HG03097 (cell line): ENCODE measurements at regions not wholly inside any gene's neighbourhood (a gene's known extent, or its start where the extent isn't known, plus 50 kb on each side); places are given as distances from the start of the nearest gene placed in this dataset.
"Not testable (repeated sequence)": the region's sequence is repeated elsewhere in the genome, so short reads cannot be mapped to it uniquely, and the experiment has no call there.

Source experiments
- ATAC-seq: cut with Tn5 transposase; IDR thresholded peaks from one replicate; pipeline ENCODE4 v1.9.1; 2021; ENCODE audit not compliant: unreplicated experiment, low FRiP score

DNA sequence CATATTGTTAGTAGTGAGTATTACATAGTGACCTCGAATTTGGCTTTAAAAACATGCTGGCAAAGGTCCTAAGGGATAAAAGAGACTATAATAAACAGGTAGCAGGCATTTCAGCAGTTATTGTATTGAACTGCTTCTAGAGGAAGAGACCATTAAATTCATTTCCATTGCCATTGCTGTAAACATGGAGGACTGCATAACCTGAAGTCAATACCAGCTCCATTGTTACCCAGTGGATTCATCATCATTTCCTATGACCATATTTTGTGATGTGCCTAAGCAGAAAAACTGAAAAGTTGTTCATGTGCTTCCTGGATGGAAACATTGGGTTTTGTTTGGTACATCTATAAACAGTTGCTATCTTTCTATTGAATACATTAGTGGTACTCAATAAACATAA is 482.5 kb upstream of the UBE2E2 start:
- ATAC-seq = no peak

DNA sequence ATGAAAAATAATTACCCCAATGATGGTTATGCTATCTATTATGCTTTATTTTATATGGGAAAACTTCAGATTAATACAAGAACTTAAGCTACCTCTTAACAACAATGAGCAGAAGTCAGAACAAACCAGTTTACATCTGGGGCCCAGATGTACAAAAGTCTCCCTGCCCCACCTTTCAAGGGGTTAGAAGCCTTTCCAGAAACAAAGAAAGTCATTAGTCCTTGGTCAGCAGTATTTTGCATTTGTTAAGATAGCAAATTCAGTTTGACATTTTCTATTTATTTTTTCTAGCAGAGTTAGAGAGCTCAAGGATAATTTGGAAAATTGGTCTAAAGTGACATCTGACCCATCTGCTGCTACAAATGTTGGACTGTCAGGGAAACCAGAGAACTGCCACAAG is 478.7 kb upstream of the UBE2E2 start:
- ATAC-seq = no peak

DNA sequence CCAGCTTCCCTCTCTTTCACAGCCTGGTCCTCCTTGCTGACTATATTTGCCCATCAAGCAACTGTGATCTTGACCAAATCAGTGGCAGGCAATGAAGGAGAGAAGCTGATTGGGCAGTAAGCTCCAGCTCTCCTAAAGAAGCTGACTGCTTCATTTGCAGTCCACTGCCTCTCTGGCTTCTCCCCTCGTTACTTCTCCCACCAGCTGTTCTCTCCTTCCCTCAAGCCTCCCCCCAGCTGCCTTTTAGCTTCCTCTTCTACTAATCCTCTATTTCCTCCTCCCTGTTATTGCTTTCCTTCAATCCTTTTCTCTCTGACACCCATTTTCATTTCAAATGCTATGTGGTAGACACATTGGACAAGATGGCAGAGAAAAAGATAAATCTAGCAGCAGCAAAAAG is 474.7 kb upstream of the UBE2E2 start:
- no peak for ATAC-seq

DNA sequence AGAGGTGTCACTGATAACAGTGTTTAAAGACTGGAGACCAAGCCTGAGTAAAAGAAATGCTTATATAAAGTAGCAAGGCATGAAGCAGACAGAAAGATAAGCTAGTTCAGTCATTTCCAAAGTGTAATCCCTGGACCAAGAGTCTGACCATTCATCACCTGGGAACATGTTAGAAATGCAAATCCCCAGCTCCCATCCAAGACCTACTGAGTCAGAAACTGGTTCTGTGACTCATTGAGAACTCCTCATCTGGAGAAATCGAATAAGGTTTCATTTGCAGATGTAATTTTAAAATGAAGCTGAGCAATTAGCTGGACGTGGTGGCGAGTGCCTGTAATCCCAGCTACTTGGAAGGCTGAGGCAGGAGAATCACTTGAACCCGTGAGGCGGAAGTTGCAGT is 473.9 kb upstream of the UBE2E2 start:
- no peak for ATAC-seq

DNA sequence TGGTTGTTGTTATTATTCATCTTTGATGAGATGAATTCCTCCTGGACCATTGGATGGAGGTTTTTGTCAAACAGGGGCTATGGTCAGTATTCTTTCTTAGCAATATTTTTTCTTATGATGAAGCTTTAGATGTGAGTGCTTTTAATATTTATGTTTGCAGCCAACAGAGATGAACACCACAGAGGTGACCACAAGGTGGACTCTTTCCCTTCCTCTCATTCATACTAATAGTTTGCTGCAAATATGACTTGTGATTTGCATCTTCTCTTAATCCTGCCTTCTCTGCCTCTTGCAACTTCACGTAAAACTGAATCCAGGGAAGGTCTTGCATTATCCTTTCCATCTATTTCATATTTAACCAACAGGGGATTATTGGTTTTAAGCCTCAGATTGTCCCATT is 473.1 kb upstream of the UBE2E2 start:
- no peak for ATAC-seq

DNA sequence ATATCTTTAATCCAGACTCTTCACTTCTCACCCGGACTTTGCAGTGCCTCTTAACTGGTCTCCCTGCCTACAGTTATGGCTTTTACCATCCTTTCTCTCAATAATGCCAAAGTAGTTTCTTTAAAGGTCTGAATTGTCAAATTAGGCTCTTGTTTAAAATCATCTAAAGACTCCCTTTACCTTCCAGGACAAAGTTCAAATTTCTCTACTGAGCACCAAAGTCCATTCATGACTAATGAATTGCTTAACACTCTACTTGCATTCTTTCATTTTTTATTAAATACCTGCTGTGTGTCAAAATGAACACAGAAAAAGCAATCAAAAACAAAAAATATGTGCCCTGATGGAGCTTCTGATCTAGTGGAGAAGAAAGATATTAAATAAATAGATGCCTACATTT is 472.4 kb upstream of the UBE2E2 start:
- ATAC-seq = no peak

DNA sequence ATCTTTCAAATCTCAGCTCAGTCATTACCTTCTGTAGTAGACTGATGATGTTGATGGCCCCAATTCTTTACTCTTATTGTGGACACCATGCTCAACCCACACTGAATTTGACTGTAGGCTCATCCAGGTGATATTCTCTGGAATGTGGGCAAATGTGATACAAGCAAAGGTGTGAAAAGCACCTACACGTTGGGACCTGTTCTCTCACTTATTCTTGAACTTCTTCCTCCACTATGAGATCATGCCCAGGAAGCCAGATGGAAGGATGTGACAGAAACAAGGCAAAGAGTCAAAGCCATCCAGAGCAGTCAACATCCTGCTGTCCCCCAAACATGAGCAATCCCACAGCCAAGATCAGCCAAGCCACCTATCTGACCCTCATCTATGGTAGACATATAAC is 471.2 kb upstream of the UBE2E2 start:
- no peak for ATAC-seq

DNA sequence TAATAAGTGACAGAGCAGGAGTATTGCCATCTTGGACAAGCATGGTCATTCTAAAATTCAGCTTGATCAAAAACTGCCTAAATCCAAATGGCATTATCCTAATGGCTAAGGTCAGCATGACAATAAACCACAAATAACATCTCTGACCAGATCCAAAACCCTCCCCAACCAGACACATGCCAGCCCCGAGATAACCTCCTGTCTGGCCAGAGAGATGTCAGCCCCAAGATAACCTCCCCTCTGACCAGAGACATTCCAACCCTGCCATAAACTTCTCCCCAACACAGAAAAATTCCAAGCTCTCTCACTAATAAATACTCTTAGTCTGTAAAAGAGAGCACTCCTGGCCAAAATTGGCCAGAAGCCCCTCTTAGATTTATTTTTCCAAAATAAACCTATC is 470.5 kb upstream of the UBE2E2 start:
- no peak for ATAC-seq

DNA sequence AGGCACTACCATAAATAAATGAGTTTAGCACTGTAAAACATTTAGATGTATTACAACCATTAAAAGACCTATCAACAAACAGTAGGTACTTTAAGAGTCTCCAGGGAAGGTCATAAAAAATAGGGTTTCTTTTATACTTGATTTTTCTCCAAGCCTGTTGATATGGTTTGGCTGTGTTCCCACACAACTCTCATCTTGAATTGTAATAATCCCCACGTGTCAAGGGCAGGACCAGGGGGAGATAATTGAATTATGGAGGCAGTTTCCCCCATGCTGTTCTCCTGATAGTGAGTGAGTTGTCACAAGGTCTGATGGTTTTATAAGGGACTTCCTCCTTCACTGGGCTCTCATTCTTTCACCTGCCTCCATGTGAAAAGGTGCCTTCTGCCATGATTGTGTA is 468.9 kb upstream of the UBE2E2 start:
- ATAC-seq = no peak

DNA sequence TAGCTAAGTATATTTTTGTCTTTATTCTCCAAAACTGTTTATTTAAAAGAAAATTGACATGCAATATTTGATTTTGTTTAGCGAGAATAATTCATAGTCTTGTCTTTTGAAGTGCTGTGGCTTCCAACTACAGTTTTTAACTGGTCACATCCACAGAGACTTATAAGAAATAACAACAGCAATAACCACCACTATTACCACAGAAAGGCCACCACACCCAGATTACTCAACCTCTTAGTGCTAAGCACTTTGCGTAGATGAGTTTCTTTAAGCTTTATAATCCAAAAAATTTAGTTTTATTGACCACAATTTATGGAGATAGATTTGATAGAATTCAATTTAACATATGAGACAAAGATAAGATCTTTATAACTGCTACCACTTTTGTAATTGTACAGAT is 468.4 kb upstream of the UBE2E2 start:
- ATAC-seq = no peak

DNA sequence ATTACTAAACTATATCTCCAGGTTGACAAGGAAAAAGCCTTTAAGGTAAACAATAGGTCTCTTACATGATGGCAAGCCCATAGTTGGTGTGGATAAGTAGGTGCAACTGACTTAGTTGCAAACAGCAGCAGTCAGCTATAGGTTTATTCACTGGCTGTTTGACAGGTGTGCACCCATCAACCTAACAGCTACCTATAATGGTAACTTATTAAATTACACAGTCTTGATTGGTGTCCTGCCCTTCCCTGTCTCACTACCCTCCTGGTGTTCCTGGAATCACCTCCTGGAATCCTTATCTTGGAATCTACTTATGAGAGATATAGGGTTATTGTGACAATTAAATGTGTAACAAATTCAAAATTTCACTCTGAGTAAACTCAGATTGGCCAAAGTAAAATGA is 467.8 kb upstream of the UBE2E2 start:
- no peak for ATAC-seq

DNA sequence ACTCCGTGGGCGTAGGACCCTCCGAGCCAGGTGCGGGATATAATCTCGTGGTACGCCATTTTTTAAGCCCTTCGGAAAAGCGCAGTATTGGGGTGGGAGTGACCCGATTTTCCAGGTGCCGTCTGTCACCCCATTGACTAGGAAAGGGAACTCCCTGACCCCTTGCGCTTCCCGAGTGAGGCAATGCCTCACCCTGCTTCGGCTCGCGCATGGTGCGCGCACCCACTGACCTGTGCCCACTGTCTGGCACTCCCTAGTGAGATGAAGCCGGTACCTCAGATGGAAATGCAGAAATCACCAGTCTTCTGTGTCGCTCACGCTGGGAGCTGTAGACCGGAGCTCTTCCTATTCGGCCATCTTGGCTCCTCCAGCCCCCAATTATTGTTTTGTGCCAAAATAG is 459.7 kb upstream of the UBE2E2 start:
- not testable (repeated sequence) for ATAC-seq

DNA sequence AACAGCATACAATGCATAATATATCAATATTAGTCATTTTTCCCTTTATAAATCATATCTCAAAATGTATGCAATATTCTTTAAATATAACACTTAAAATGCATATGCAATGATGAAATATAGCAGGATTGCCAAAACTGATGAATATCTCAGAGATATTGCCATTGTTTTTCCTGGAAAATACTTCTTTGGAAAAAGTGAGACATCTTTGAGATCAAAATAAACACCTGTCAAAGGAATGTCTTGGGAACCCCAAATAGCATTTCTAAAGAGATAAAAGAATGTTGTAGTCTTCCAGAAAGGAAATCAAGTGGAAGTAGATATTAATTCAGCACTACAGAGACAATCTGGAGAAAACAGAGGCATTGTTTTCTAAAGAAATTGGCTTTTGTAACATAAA is 457.8 kb upstream of the UBE2E2 start:
- no peak for ATAC-seq

DNA sequence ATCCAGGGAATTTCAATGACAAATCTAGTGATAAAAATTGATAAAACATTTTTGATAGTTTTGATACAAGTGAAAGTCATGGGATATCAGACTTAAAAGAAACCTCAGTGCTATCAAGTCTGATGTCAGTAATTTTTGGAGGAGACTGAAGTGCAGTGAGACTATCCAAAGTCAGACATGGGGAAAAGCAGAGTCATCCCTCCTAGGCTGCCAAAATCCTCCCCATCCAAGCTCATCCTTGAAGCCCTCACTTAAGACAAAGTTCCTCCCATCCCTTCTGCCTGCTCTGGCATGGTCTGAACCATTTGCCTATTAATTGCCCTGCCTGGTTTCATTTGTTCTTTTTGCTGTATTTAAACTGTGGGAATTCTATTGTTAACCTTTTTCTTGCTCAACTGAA is 456.9 kb upstream of the UBE2E2 start:
- ATAC-seq = no peak

DNA sequence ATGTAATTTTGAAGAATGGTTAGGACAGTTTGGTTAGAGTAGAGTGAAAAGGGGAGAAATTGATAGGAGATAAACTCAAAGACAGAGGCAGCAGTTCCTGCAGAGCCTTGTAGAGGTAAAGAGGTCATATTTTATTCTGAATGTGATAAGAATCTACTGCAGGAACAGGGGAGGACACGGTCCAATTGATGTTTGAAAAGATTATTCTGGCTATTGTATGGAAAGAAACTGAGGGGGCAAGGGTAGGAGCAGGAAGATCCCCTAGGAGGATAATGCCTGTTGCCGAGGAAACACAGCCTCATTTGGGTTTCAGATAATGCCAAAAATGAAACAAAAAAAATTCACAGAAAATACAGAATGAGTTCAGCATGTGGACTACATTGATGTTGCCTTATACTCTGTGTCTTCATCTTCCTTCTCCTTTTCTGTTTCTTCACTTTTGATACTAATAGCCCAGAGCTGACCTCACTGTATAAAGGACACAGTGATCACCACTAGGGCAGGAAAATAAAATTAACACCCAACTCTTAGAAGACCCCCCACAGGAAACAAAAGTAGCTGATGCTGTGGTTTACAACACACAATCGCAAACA is 454.6 kb upstream of the UBE2E2 start:
- ATAC-seq = no peak

DNA sequence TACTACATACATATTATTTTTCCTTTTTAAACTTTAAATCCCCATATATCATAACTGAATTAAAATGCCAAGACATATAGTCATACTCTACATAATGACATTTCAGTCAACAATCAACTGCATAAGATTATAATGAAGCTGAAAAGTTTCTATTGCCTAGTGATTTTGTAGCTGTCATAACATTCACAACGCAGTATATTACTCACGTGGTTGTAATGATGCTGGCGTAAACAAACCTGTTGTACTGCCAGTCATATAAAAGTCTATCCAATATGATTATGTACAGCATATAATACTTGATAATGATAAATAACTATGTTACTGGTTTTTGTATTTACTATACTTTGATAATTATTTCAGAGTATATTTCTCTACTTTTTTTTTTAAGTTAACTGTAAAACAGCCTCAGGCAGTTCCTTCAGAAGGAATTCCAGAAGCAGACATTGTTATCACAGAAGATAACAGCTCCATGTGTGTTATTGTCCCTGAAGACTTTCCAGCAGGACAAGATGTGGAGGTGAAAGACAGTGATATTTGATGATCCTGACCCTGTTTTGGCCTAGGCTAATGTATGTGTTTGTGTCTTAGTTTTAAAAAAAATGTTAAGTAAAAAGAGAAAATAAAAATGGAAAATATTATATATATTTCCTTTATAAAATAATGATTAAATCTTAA is 443.4 kb upstream of the UBE2E2 start:
- no peak for ATAC-seq

DNA sequence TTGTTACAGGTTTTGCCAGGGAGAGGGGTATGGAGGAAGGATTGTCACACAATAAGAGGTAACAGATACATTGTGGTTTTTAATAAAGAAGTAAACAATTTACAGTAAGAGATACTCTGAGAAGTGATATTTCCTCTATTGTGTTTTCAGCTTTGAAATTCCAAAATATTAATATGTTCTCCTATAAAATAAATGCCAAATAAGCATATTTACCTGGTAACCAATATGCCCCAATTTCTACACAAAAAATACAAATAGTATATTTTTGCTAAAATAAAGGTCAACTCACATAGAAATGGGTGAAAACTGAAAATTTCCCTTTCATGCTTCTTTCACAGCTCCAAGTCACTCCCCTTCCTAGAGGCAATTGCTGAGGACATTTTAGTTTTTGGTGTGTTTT is 437.4 kb upstream of the UBE2E2 start:
- no peak for ATAC-seq

DNA sequence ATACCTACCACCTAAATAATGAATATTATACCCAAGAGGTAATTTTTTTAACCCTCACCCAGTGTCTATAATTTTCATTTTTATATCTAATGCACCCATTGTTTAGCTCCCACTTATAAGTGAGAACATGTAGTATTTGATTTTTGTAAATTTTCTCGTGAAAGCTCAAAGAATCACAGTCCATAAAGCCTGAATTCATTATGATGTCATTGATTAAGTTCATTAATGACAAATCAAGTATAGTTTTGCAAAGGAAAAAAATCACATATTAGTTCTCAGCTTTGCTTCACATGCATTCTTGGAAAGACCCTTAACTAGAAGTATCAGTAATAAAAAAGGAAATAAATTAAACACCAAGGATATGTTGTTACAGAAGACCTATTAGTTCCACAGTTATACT is 425.3 kb upstream of the UBE2E2 start:
- ATAC-seq = no peak

DNA sequence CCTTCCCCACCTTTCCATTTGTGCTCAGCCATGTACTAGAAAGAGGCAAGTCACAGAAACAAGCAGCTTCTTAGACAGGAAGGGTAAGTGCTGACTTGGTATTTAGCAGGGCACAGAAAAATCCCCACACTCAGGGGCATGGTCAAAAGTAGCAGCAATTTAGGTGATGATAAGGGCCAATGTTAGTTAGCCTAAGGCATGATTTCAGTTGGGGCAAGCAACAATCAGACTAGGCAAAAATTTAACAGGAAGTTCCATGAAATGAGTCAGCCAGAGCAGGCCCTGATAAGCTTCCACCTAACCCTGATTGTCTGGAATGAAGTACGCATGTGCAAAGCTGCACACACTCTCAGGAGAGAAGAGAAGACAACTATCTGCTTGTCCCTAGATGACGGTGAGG is 423.4 kb upstream of the UBE2E2 start:
- ATAC-seq = no peak

DNA sequence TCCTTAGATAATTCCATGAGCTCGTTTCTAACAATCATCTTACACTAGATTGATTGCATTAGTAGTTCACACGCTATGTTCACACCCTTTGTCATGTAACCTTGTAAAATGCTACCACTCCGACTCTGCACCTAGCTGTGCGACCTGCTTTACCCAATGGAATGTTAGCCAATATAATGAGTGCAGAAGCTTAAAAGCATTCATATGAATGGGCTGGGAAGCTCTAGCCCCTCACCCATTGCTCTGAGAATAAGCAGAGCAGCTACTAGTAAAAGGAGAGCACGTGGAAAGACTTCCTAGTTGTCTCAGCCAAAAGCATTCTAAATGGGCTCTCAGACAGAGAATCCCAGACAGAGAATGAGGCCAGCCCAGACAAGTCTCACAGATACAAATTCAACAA is 410.6 kb upstream of the UBE2E2 start:
- no peak for ATAC-seq

DNA sequence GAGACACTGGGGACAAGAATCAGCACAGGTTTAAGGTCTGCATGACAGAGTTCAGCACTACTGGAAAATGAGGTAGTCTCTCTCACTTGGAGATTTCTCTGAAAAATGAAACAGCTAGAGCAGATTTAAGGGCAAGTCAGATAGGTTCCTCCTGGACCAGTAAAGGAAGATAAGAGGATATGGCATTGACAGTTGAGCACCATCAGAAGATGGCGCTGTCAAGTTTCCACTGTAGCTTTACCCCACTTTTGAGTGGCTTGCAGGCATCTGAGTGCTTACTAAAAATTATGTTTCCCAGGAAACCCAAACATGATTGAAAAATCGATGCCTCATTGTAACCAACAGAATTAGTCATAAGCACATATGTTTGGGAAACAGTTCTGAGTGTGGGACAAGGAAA is 407.2 kb upstream of the UBE2E2 start:
- ATAC-seq = no peak

DNA sequence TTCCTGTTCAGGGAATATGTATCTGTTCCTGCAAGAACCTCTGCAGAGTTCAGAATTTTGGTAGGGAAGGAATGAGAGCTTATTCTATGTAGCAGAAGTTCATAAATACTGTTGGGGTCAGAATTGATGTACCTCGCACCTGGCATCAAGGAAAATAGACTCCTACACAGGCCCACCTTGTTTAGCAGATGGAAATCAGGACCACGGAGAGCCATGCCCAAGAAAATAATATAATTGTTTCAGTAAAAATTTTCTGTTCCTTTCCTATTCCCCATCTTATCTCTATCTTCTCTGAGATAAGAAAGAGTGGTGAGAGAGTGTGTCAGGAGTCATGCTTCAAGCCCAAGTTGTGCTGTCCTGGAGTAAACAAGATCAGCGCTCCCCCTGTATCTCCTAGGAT is 404.7 kb upstream of the UBE2E2 start:
- no peak for ATAC-seq

DNA sequence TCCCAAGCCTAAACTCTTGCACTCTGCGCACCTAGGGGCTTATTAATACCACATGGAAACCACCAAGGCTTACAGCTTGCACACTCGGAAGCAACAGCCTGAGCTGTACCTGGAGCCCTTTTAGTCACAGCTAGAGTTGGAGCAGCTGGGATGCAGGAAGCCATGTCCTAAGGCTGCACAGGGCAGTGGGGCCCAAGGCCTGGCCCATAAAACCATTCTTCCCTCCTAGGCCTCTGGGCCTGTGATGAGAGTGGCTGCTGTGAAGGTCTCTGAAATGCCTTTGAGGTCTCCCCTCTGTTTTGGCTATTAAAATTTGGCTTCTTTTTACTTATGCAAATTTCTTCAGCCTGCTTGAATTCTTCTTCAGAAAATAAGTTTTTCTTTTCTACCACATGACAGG is 383.9 kb upstream of the UBE2E2 start:
- no peak for ATAC-seq
